ENCODE measurements at regions not wholly inside any gene's neighbourhood (a gene's known extent, or its start where the extent isn't known, plus 50 kb on each side); places are given as distances from the start of the nearest gene placed in this dataset.

- H3K27me3 ChIP-seq: no peaks in the 10 kb centered on the region
- TF ChIP-seq CTCF (IDR thresholded peaks at IDR 0.05): no peak
- ATAC-seq (no peak), FAIRE-seq (no peak), DNase-seq (no peak)
- no peak overlapping the region for H3K4me3 ChIP-seq
- intact Hi-C loops (cut with DNase I): no loop called here
- no peaks in the 10 kb centered on the region for H3K36me3 ChIP-seq
- WGBS, 2 donors: 47 to 49% methylated on average over 2 of the region's 2 CpGs
- no peaks in the 10 kb centered on the region for H3K9me3 ChIP-seq
- H3K27ac ChIP-seq: no peak overlapping the region
- H3K4me1 ChIP-seq: no peaks in the 10 kb centered on the region
Observed at GRCh38 chr5:42285230-42285629, 138.0 kb upstream of the GHR start.

DNA sequence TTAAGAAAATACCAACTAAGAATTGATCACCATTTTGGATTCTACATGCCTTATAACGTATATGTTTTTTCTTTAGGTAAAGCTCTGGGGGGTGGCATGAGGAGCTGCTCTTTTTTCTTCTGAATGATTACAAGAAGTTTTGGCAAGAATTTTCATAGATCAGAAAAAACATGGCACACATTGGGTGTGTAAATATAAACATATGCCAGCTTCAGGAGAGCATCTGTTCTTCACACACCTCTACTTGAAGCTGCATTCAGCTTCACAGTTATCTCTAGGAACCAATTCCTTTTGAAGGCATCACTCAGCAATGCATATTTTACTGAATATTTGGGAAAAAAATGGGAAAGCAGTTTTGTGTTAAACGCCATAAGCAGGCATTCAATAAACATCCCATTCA is 122.7 kb upstream of the GHR start:
- FAIRE-seq (no peak), ATAC-seq (no peak), DNase-seq (no peak)
- Histone ChIP-seq H3K9me3 (no peaks in the 10 kb centered on the region), H3K27ac (no peak overlapping the region), H3K4me3 (no peak overlapping the region), H3K27me3 (no peaks in the 10 kb centered on the region), H3K36me3 (no peaks in the 10 kb centered on the region), H3K4me1 (no peaks in the 10 kb centered on the region)
- no peak for TF ChIP-seq CTCF (IDR thresholded peaks at IDR 0.05)
- intact Hi-C loops (cut with DNase I): no loop called here
- 84% methylated on average over 2 of the region's 2 CpGs for WGBS, 2 donors

DNA sequence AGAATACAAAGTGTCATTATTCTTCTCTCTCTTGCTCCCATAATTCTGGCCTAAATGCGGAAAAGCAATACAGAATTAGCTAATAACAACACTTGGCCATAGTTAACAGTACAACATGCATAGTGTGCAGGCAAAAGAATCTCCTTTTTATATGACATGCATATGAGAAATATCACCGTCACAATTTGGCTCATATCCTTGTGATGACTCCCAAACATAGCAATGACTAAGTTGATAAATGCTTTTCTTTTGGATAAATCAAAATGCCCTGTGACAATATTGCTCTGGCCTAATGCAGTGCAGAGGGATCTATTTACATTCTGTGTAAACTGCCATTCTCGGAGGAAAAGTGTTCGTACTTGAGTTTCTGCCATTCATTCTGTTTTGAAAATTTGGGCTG is 121.9 kb upstream of the GHR start:
- WGBS, 2 donors: 77 to 84% methylated on average over 4 of the region's 4 CpGs
- H3K4me3 ChIP-seq: no peak overlapping the region
- intact Hi-C loops (cut with DNase I): no loop called here
- ATAC-seq: no peak
- H3K4me1 ChIP-seq: no peaks in the 10 kb centered on the region
- no peaks in the 10 kb centered on the region for H3K27me3 ChIP-seq
- no peaks in the 10 kb centered on the region for H3K36me3 ChIP-seq
- TF ChIP-seq CTCF (IDR thresholded peaks at IDR 0.05): no peak
- FAIRE-seq: no peak
- H3K27ac ChIP-seq: no peak overlapping the region
- no peaks in the 10 kb centered on the region for H3K9me3 ChIP-seq
- no peak for DNase-seq

- WGBS, 2 donors: 77 to 85% methylated on average over 1 of the region's 1 CpG
- Histone ChIP-seq H3K4me3 (no peak overlapping the region), H3K9me3 (no peaks in the 10 kb centered on the region), H3K36me3 (no peaks in the 10 kb centered on the region), H3K27ac (no peak overlapping the region), H3K27me3 (no peaks in the 10 kb centered on the region), H3K4me1 (no peaks in the 10 kb centered on the region)
- no peak for TF ChIP-seq CTCF (IDR thresholded peaks at IDR 0.05)
- FAIRE-seq (no peak), ATAC-seq (no peak), DNase-seq (no peak)
- intact Hi-C loops (cut with DNase I): no loop called here
Observed at GRCh38 chr5:42302186-42302585, 121.1 kb upstream of the GHR start.

DNA sequence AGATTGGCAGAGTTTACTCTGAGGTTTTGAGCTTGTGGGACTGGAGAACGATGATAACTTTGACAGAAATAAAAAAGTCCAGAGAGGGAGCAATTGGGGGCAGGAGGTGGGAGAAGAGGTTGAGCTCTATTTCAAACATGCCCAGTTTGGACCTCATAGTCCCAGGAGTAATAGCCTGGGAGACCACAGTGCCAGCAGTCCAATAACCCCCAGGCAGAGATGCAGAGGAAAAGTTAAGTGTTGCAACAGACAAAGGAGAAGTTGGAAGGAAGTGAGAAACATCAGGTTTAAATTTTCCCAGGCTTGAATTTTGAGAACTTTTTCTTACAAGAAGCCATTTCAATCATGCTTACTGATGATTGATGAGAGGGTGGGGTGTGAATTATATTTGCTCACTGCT is 117.0 kb upstream of the GHR start:
- H3K4me3 ChIP-seq: no peak overlapping the region
- DNase-seq (no peak), FAIRE-seq (no peak), ATAC-seq (no peak)
- WGBS, 2 donors: 37 to 45% methylated on average over 1 of the region's 1 CpG
- no peaks in the 10 kb centered on the region for H3K27me3 ChIP-seq
- TF ChIP-seq CTCF (IDR thresholded peaks at IDR 0.05): no peak
- H3K36me3 ChIP-seq: no peaks in the 10 kb centered on the region
- intact Hi-C loops (cut with DNase I): no loop called here
- no peaks in the 10 kb centered on the region for H3K4me1 ChIP-seq
- H3K27ac ChIP-seq: no peak overlapping the region
- H3K9me3 ChIP-seq: no peaks in the 10 kb centered on the region

All from pancreas (tissue), 10 donors.